ENCODE measurements at regions not wholly inside any gene's neighbourhood (a gene's known extent, or its start where the extent isn't known, plus 50 kb on each side); places are given as distances from the start of the nearest gene placed in this dataset.

- no peak for TF ChIP-seq IRF4 (IDR thresholded peaks at IDR 0.05; ENCODE audit: low read depth, low read length)
Measured at GRCh38 chr13:111844682-111845081, 222.3 kb upstream of the SOX1 start (continued).

GRCh38 chr13:111845621-111846351, 221.2 kb upstream of the SOX1 start:
- ChIA-PET SMC1A (ENCODE audit: uncharacterized antibody, unreplicated experiment) (no interaction called here), RAD21 (ENCODE audit: unreplicated experiment) (no interaction called here), CTCF (no interaction called here), POLR2A (no interaction called here)
- ATAC-seq: no peak
- Histone ChIP-seq H3K36me3 (ENCODE audit: control insufficient read depth in 2 of 2, insufficient read depth in 2 of 2, low read length in 1 of 2) (no peaks in the 10 kb centered on the region), H3K27me3 (replicated peaks in 1 of 2; ENCODE audit: control insufficient read depth in 2 of 2, insufficient read depth in 2 of 2, low read length in 1 of 2) (no peaks in the 10 kb centered on the region), H4K20me1 (ENCODE audit: control insufficient read depth, insufficient read depth) (no peaks in the 10 kb centered on the region), H3K79me2 (ENCODE audit: control insufficient read depth, insufficient read depth, low read length) (no peaks in the 10 kb centered on the region), H3K4me2 (ENCODE audit: control insufficient read depth, insufficient read depth) (no peak overlapping the region), H3K9me3 (replicated peaks; ENCODE audit: control insufficient read depth, insufficient read depth, low read length) (no peaks in the 10 kb centered on the region; the same call in 2 of the 3 replicates), H2AFZ (ENCODE audit: control insufficient read depth, low read depth, low read length) (no peak overlapping the region), H3K4me3 (no peak overlapping the region), H3K4me1 (ENCODE audit: control insufficient read depth, insufficient read depth, low read length) (no peaks in the 10 kb centered on the region), H3K27ac (ENCODE audit: control insufficient read depth, insufficient read depth) (no peak overlapping the region), H3K9ac (ENCODE audit: control insufficient read depth, insufficient read depth, low read length) (no peak overlapping the region)
- intact Hi-C loops (cut with micrococcal nuclease; ENCODE audit: unreplicated experiment) (no loop called here), in situ Hi-C loops (cut with MboI) (no loop called here)
- FAIRE-seq: no peak
- no peak for DNase-seq (ENCODE audit: low read depth, low spot score)
- 39% methylated on average over 29 of the region's 29 CpGs for WGBS (ENCODE audit: insufficient coverage, insufficient replicate concordance, low lambda C conversion rate, missing lambda C conversion rate)
- no TSS peak for BruUV-seq (replicated peaks)
- no peak for TF ChIP-seq JUND (IDR thresholded peaks at IDR 0.05; ENCODE audit: low read depth, low read length)
- no peak for TF ChIP-seq LARP7 (IDR thresholded peaks at IDR 0.05)
- no peak for TF ChIP-seq SMARCA5 (IDR thresholded peaks at IDR 0.05)
- TF ChIP-seq GATAD2B (conservative IDR thresholded peaks at IDR 0.05; ENCODE audit: low read depth): no peak
- TF ChIP-seq EGR1 (IDR thresholded peaks at IDR 0.05; ENCODE audit: borderline replicate concordance in 1 of 2, low read depth in 2 of 2, low read length in 2 of 2): no peak
- TF ChIP-seq NBN (IDR thresholded peaks at IDR 0.05): no peak
- TF ChIP-seq SPI1 (IDR thresholded peaks at IDR 0.05; ENCODE audit: borderline replicate concordance, insufficient read depth, low read depth, low read length): no peak
- TF ChIP-seq CREB1 (IDR thresholded peaks at IDR 0.05; ENCODE audit: low read depth): no peak
- TF ChIP-seq IKZF1 (conservative IDR thresholded peaks at IDR 0.05): no peak
- no peak for TF ChIP-seq NFXL1 (IDR thresholded peaks at IDR 0.05; ENCODE audit: borderline replicate concordance)
- no peak for TF ChIP-seq HCFC1 (IDR thresholded peaks at IDR 0.05; ENCODE audit: low read length)
- TF ChIP-seq BCL11A (IDR thresholded peaks at IDR 0.05; ENCODE audit: low read depth, low read length): no peak
- no peak for TF ChIP-seq CHD4 (IDR thresholded peaks at IDR 0.05)
- TF ChIP-seq ZNF24 (IDR thresholded peaks at IDR 0.05): no peak

Measured in GM12878 (cell line).